GM18858 (cell line): ENCODE measurements at regions not wholly inside any gene's neighbourhood (a gene's known extent, or its start where the extent isn't known, plus 50 kb on each side); places are given as distances from the start of the nearest gene placed in this dataset.

Experiments
- ATAC-seq: cut with Tn5 transposase; IDR thresholded peaks from one replicate; pipeline ENCODE4 v1.9.1; 2021; ENCODE audit not compliant: unreplicated experiment

- no peak for ATAC-seq
These were observed 59.9 kb downstream of the BMP4 start for GRCh38 chr14:53896726-53897125.

GRCh38 chr14:53894456-53894855 is 62.2 kb downstream of the BMP4 start:
- ATAC-seq, result peak; percentile 94

- ATAC-seq, result no peak
These were observed 63.3 kb downstream of the BMP4 start for GRCh38 chr14:53893374-53893773.

- ATAC-seq, result no peak
These were observed 66.0 kb downstream of the BMP4 start for GRCh38 chr14:53890611-53891101.

GRCh38 chr14:53888535-53889386 is 67.9 kb downstream of the BMP4 start:
- no peak for ATAC-seq

GRCh38 chr14:53885136-53885640 is 71.4 kb downstream of the BMP4 start:
- ATAC-seq, result no peak

GRCh38 chr14:53884601-53885000 is 72.0 kb downstream of the BMP4 start:
- no peak for ATAC-seq

GRCh38 chr14:53883739-53884138 is 72.9 kb downstream of the BMP4 start:
- no peak for ATAC-seq

GRCh38 chr14:53882684-53883083 is 73.9 kb downstream of the BMP4 start:
- ATAC-seq, result no peak

- ATAC-seq, result no peak
These were observed 74.7 kb downstream of the BMP4 start for GRCh38 chr14:53881921-53882320.

GRCh38 chr14:53881161-53881871 is 75.3 kb downstream of the BMP4 start:
- no peak for ATAC-seq

GRCh38 chr14:53880761-53881160 is 75.9 kb downstream of the BMP4 start:
- no peak for ATAC-seq

- no peak for ATAC-seq
These were observed 76.9 kb downstream of the BMP4 start for GRCh38 chr14:53879747-53880146.

GRCh38 chr14:53879022-53879686 is 77.5 kb downstream of the BMP4 start:
- no peak for ATAC-seq

GRCh38 chr14:53875324-53875897 is 81.2 kb downstream of the BMP4 start:
- no peak for ATAC-seq

GRCh38 chr14:53874704-53875103 is 81.9 kb downstream of the BMP4 start:
- ATAC-seq, result no peak

GRCh38 chr14:53872681-53873089 is 83.9 kb downstream of the BMP4 start:
- ATAC-seq, result no peak

- ATAC-seq, result no peak
These were observed 84.7 kb downstream of the BMP4 start for GRCh38 chr14:53871951-53872350.

- ATAC-seq, result no peak
These were observed 85.6 kb downstream of the BMP4 start for GRCh38 chr14:53871011-53871410.

GRCh38 chr14:53865711-53866110 is 90.9 kb downstream of the BMP4 start:
- ATAC-seq, result no peak

GRCh38 chr14:53861781-53862180 is 94.8 kb downstream of the BMP4 start:
- no peak for ATAC-seq
